CD4-positive, alpha-beta T cell treated with Interleukin-6 at 100 ng/mL for 8 hours (primary cell): ENCODE measurements at regions not wholly inside any gene's neighbourhood (a gene's known extent, or its start where the extent isn't known, plus 50 kb on each side); places are given as distances from the start of the nearest gene placed in this dataset.
A peak's percentile ranks its signal among the peaks of the same experiment; 100 is the strongest.

Source experiments
- DNase-seq: peaks from one replicate; pipeline ENCODE4 v3.0.0-alpha.2; 2020; ENCODE audit warnings: mixed read lengths, low spot score

- no peak for DNase-seq
These were observed 89.9 kb upstream of the EGLN3 start for GRCh38 chr14:34040766-34041165.

- DNase-seq, result no peak
These were observed 88.7 kb upstream of the EGLN3 start for GRCh38 chr14:34039428-34040047.

DNA sequence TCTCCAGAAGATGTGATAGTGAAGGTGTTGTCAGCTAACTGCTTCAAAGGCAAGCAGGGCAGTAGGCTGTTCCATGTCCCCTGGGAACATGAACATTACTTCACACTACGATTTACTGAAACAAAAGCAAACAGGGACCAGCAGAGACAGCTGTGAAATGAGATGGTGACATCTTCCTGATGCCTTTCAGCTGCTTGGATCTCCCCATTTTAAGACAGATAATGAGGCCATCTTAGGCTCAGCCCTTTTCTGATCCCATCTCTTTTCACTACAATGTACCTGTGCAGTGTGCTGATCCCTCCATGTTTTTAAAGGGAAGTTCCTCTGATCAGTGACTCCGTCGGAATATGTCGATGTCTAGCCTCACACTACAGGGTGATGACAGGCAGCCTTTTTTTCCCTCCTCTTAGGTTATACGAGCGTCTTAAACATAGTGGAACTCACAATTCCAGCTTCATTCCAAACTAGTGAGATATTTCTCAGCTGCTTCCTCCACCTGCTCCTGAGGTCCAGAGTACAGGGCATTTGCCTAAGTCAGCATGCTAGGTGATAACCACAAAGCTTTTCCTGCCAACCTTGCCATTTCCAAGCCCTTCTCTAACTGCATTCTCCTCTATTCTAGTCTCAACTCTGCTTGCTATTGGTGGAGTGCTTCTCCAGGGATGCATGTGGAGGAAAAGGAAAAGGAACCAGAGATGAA lies 87.6 kb upstream of the EGLN3 start:
- DNase-seq, result no peak

DNA sequence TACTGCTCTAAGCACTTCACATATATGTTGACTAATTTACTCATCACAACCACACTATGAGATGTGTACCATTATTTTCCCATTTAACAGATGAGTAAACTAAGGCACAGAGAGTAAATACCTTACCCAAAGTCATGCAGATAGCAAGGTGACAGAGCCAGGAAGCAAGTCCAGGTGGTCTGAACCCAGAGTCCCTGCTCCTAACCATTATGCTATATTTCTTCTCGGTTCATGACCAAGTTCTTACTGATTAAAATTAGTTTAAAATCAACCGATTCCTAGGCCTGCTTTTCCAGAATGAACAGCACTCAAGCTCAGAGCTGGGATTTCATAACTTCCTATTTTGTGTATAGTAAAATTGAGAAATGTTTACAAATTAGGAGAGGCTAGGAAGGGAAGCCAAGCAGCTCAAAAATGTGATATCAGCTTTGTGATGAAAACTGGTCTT lies 85.5 kb upstream of the EGLN3 start:
- DNase-seq, result no peak

DNA sequence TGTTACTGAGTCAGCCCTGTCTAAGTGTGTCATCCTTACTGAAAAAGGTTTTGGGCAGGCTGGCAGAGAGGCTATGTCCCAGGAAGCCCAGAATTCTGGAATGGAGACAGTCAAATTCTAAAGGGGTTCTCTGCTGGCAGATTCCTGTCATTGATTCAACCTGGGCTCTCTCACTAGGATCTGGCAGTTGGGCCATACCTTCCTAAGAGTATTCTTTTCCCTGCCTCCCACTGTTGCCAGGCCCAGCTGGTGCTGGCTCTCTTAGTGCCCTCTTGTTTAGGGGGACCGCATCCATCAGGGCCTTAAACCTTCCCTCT lies 85.0 kb upstream of the EGLN3 start:
- no peak for DNase-seq

DNA sequence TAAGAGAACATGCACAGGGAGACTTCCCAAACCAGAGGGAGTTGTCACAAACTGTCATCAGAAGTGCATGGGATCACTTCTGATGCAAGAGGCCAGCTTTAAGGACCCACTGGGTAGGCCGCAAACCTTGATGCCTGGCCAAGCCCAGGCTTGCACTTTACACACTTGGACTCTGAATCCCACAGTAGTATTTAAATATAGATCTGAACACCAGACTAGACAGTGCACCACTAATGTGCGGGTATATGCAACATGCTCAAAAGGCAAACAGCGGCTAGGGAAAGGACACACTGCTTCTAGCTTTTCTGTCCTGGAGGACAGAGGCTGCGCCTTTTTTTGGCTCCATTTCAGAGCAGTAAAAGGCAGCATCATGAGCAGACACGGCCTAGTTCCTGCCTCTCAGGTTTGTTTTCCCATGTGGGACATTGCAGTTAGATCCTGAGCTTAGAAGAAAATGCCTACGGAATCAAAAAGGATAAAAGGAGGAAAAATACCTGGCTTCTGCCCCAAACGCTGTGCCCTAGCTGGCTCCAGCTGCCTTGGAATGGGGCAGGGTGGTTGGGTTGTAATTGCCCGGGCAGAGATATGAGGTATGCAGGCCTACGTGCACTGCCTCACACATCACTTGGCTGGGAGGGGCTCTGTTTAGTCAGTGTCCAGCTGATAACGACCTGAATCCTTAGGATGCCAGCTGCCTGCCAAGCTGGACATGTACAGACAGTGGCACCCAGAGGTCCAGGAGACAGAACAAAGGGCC lies 84.5 kb upstream of the EGLN3 start:
- no peak for DNase-seq

- no peak for DNase-seq
These were observed 83.7 kb upstream of the EGLN3 start for GRCh38 chr14:34034447-34035176.

DNA sequence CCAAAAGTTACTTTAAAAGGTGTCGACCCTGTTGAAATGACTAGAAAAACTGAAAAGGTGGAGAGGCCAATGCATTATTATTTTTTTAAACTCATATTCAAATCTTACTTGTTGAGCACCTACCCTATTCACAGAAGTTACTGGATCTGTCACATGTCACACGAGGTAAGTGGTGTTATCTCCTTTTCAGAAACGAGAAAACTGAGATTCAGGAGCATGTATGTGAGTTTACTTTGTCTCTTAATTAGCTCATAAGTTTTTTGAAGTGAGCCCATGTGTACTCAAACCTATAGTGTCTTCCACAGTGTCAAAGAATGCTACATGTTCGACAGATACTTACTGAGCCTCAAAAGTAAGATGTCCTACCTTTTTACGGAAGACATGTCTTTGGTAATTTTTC lies 81.8 kb upstream of the EGLN3 start:
- DNase-seq, result no peak

DNA sequence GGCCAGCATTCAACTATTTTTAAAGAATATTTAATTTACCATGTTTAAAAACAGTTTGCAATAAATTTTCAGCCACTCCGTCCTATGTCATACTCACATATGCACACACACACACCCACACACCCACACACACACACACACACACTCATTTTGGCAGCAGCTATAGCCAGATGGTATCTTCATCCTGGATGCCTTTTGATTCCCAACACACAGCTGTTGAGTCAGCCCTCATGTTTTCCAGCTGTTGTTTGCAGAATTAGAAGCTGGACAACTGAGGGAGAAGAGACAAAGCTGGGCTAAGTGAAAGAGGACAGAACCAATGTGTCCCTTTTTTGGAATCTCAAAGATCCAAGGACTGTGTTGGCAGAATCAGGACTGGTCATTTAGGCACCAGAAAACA lies 80.0 kb upstream of the EGLN3 start:
- no peak for DNase-seq

- DNase-seq, result no peak
These were observed 79.1 kb upstream of the EGLN3 start for GRCh38 chr14:34029921-34030334.

DNA sequence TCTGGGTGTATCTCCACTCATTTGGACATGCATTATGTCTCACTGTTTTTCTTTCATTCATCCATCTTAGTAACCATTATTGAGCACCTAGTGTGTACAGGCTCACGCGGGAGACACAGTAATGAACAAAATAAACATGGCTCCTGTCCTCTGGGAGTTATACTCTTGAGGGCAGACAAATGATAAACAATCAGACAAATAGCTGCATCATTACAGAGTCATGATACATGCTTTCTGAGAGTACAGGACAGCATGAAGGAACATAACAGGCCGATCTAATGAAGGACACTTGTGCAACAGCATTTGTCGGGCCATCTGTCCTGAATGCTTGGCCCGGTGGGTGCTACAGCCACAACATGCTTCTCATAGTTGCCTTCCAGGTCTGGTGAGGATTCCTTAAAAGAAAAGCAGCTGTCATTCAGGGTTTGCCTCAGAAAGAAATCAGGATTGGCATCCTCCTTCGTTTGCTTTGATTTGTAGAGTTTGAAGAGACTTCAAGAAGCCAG lies 77.2 kb upstream of the EGLN3 start:
- no peak for DNase-seq

GRCh38 chr14:34027130-34027989 lies 76.5 kb upstream of the EGLN3 start:
- no peak for DNase-seq

DNA sequence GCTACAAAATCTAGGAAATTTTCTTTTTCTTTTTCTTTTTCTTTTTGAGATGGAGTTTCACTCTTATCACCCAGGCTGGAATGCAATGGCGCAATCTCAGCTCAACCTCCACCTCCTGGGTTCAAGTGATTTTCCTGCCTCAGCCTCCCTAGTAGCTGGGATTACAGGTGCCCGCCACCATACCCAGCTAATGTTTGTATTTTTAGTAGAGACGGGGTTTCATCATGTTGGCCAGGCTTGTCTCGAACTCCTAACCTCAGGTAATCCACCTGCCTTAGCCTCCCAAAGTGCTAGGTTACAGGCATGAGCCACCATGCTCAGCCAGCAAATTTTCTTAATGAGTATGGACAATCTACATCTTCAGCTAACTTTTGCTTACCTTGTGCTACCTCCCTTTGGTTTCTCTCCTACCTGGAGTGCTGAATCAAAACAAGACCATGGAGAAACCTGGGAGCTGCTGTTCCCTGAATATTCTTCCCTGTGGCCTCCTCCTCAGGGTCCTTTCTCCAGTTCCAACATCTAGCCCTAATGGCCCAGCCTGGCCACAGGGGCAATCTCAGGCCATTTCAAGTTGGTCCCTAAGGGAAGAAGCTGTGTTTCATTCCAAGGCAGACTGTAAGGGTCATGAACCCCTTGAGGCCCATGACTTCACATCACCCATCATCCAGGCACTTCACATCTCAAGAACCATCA lies 74.6 kb upstream of the EGLN3 start:
- no peak for DNase-seq

- DNase-seq, result no peak
These were observed 73.9 kb upstream of the EGLN3 start for GRCh38 chr14:34024768-34025144.

DNA sequence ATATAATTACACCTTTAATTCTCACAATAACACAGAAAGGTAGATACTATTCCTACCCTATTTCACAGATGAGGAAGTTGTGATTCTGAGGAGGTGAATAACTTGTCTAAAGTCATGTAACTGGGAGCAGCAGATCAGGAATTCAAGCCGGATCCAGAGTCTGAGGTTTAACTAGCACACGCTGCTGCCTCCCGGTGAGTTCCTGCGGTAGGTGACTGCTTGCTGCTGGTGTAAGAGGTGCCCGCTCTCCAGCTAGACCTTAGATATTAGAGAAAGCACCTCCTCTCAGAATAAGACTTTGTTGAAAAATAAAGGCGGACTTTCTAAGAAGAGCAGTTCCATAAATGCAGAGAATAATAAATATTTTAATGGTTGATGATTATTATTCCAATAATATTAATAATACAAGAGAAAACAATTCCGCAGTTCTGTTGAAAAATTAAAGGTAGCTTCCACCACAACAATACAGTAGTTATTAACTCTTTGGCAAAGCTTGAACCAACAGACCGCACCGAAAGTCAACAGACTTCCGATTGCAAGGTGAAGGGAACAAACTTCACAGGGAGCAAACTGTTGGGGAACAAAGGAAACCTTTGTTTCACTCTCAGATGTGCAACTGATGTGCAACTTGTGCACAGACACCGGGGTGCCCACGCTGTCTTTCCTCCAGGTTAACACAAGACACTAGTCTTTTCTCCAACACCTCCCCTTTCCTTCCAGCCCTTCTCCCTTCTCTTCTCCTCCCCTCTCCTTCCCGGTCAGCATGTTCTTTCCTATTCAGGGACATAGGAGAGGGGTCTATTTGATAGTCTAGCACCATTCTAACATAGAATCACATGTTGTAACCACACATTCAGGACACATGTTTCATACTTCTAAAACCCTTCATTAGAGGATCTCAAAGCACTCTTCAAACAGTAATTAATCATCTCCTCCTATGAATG lies 73.2 kb upstream of the EGLN3 start:
- DNase-seq, result no peak

- no peak for DNase-seq
These were observed 70.2 kb upstream of the EGLN3 start for GRCh38 chr14:34021096-34021495.

DNA sequence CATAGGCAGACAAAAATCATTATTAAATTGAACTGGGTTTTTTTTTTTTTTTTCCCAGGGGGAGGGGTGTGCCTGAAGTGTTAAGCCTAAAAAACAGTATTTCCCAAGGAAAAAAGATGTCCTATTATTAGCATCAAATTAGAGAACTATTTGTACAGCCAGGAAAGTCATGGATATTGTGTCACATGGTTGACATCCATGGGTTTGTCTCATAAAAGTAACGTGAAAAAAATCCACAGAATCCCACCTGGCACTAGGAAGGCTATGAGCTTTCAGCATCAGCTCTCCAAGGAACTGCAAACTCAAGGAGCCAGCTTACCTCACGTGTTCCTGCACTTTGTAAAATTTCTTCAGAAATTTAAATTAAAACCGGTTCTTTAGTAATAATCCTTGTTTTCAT lies 69.1 kb upstream of the EGLN3 start:
- no peak for DNase-seq

DNA sequence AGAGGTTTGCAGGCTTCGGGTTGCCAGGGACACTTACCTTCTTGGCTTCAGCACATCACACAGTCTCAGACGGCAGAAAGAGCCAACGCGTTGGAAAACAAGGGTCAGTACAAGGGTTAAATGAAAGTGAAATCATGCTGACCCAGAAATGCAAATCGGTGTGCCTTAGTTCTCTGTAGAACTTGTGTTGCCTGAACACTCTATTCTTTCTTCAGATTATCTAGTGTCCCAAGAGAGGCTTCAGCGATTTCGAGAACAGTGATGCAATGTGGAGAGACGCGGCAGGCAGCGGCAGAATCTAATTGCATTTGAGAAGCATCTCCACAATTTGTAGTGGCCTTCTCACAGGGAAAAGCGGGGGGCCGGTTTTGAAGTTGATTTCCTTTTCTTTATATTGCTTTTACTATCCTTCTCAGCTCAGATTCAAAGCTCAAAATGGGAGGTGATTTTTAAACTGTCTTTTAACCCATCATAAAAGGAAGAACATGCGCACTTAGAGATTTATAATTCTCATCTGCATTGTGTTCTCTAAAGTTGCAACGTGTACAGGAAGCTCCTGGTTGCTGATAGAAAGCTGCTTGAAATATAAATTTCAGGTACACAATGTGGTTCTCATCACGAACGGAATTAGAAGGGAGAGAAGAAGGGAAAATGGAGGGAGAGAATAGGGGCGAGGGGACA lies 67.8 kb upstream of the EGLN3 start:
- peak; percentile 18 for DNase-seq

- peak; percentile 8 for DNase-seq
These were observed 67.3 kb upstream of the EGLN3 start for GRCh38 chr14:34018125-34018524.
